ENCODE measurements at regions not wholly inside any gene's neighbourhood (a gene's known extent, or its start where the extent isn't known, plus 50 kb on each side); places are given as distances from the start of the nearest gene placed in this dataset.

- no peak for TF ChIP-seq CTCF (conservative IDR thresholded peaks at IDR 0.05; ENCODE audit: low read depth, low read length)
- TF ChIP-seq EZH2 (IDR thresholded peaks at IDR 0.05; ENCODE audit: low read length, unreplicated experiment), result no peak
These were observed 98.6 kb upstream of the NR3C2 start for GRCh38 chr4:148540622-148541326.

Measured in PC-3 (cell line).